Keratinocyte (primary cell): ENCODE measurements at regions not wholly inside any gene's neighbourhood (a gene's known extent, or its start where the extent isn't known, plus 50 kb on each side); places are given as distances from the start of the nearest gene placed in this dataset.

ENCODE experiments used
- DNase-seq: peaks from one replicate; pipeline ENCODE4 v3.0.0-alpha.2; 2011; ENCODE audit warnings: low read depth, missing footprints, low spot score
- FAIRE-seq: peaks from 2 replicates; lab custom pipeline; 2011; peaks lifted over from hg19 to GRCh38; lab: Jason Lieb, UNC
- H2AFZ ChIP-seq: 2 replicates; pipeline ENCODE4 v1.6.0; 2012; ENCODE audit warnings: low read length, control low read depth, inconsistent platforms; ENCODE audit not compliant: control insufficient read depth
- H3K27ac ChIP-seq: 2 replicates; pipeline ENCODE4 v1.5.1; 2011; ENCODE audit warnings: low read length; ENCODE audit not compliant: control insufficient read depth, insufficient read depth
- H3K27me3 ChIP-seq: 3 replicates; pipeline ENCODE4 v1.6.0; 2011; ENCODE audit warnings: low read length; ENCODE audit not compliant: control insufficient read depth, insufficient read depth; ENCODE audit errors: extremely low read depth
- H3K36me3 ChIP-seq, 2 experiments: 2 replicates in 1 of 2; 3 replicates in 1 of 2; pipeline ENCODE4 v1.5.1; 2011; ENCODE audit warnings: low read length in 2 of 2, mild to moderate bottlenecking in 1 of 2; ENCODE audit not compliant: control insufficient read depth in 2 of 2, insufficient read depth in 2 of 2; ENCODE audit errors: extremely low read depth in 1 of 2
- H3K4me1 ChIP-seq: 3 replicates; pipeline ENCODE4 v1.5.1; 2011; ENCODE audit warnings: low read length; ENCODE audit not compliant: control insufficient read depth, insufficient read depth; ENCODE audit errors: extremely low read depth
- H3K4me2 ChIP-seq: 3 replicates; pipeline ENCODE4 v1.6.0; 2011; ENCODE audit warnings: low read depth, low read length; ENCODE audit not compliant: control insufficient read depth, insufficient read depth; ENCODE audit errors: extremely low read depth
- H3K4me3 ChIP-seq, 3 experiments: fragments of 200-600 bp in 1 of 3; sonication (generic) in 1 of 3; 2 replicates in 2 of 3; 3 replicates in 1 of 3; pipeline ENCODE4 v1.5.1; 2011 to 2016; ENCODE audit warnings: low read length in 3 of 3, mild to moderate bottlenecking in 3 of 3, control low read depth in 2 of 3, inconsistent platforms in 1 of 3, low read depth in 1 of 3, mixed read lengths in 1 of 3, mixed run types in 1 of 3, moderate library complexity in 1 of 3; ENCODE audit not compliant: control insufficient read depth in 2 of 3, insufficient read depth in 2 of 3; ENCODE audit errors: extremely low read depth in 1 of 3
- H3K79me2 ChIP-seq: 2 replicates; pipeline ENCODE4 v1.6.0; 2012; ENCODE audit warnings: low read length; ENCODE audit not compliant: control insufficient read depth, insufficient read depth
- H3K9ac ChIP-seq: 3 replicates; pipeline ENCODE4 v1.6.0; 2011; ENCODE audit warnings: low read length; ENCODE audit not compliant: control insufficient read depth, insufficient read depth; ENCODE audit errors: extremely low read depth
- H3K9me1 ChIP-seq: 3 replicates; pipeline ENCODE4 v1.6.0; 2011; ENCODE audit warnings: low read length; ENCODE audit not compliant: control insufficient read depth, insufficient read depth; ENCODE audit errors: extremely low read depth
- H3K9me3 ChIP-seq: 2 replicates; pipeline ENCODE4 v1.5.1; 2012; ENCODE audit warnings: low read depth, low read length; ENCODE audit not compliant: control insufficient read depth
- H4K20me1 ChIP-seq: 3 replicates; pipeline ENCODE4 v1.6.0; 2011; ENCODE audit warnings: low read length; ENCODE audit not compliant: control insufficient read depth, insufficient read depth; ENCODE audit errors: extremely low read depth
- CTCF ChIP-seq, 3 experiments: IDR thresholded peaks in 1 of 3; conservative IDR thresholded peaks in 1 of 3; optimal IDR thresholded peaks in 1 of 3; 2 replicates in 2 of 3; 3 replicates in 1 of 3; pipeline versions ENCODE3 to v1.5.1; 2011; ENCODE audit warnings: low read length in 3 of 3, mild to moderate bottlenecking in 3 of 3, moderate library complexity in 2 of 3, control low read depth in 1 of 3, inconsistent platforms in 1 of 3; ENCODE audit not compliant: insufficient read depth in 2 of 3; ENCODE audit errors: extremely low read depth in 1 of 3
- EZH2 ChIP-seq: IDR thresholded peaks from one replicate; pipeline ENCODE4 v1.6.1; 2012; ENCODE audit warnings: inconsistent platforms, mild to moderate bottlenecking, low read length, moderate library complexity
- dilution Hi-C: fragments of 300-500 bp; cut with MboI; formaldehyde crosslinking; loops from one replicate; pipeline ENCODE4 v1.7.0; 2020; ENCODE audit warnings: low sequenced_read_pairs; ENCODE audit not compliant: extremely low pct_ligation_motif_present

- TF ChIP-seq CTCF (optimal IDR thresholded peaks at IDR 0.05 in 1 of 3, IDR thresholded peaks at IDR 0.05 in 1 of 3, conservative IDR thresholded peaks at IDR 0.05 in 1 of 3; ENCODE audit: extremely low read depth in 1 of 3, insufficient read depth in 2 of 3, low read length in 3 of 3), result no peak
- no peak for TF ChIP-seq EZH2
- Histone ChIP-seq H3K4me3 (no peak overlapping the region), H3K79me2 (no peaks in the 10 kb centered on the region), H3K4me1 (no peaks in the 10 kb centered on the region), H2AFZ (no peak overlapping the region), H3K4me2 (no peak overlapping the region), H3K27me3 (no peaks in the 10 kb centered on the region), H4K20me1 (no peaks in the 10 kb centered on the region), H3K27ac (no peak overlapping the region), H3K9me1 (no peaks in the 10 kb centered on the region), H3K36me3 (no peaks in the 10 kb centered on the region), H3K9ac (no peak overlapping the region), H3K9me3 (peaks cover 2% of the 10 kb centered on the region)
- dilution Hi-C loops, result no loop called here
- DNase-seq (no peak), FAIRE-seq (no peak)
Observed at GRCh38 chr5:30802961-30803705, 390.4 kb upstream of the CDH6 start.

- dilution Hi-C loops, result no loop called here
- no peaks in the 10 kb centered on the region for H4K20me1 ChIP-seq
- no peaks in the 10 kb centered on the region for H3K9me3 ChIP-seq
- H3K4me3 ChIP-seq, result no peak overlapping the region
- no peaks in the 10 kb centered on the region for H3K79me2 ChIP-seq
- H3K36me3 ChIP-seq, result no peaks in the 10 kb centered on the region
- H3K27me3 ChIP-seq, result no peaks in the 10 kb centered on the region
- H3K27ac ChIP-seq, result no peak overlapping the region
- H3K9ac ChIP-seq, result no peak overlapping the region
- no peak overlapping the region for H2AFZ ChIP-seq
- no peak for DNase-seq
- no peak for TF ChIP-seq CTCF (optimal IDR thresholded peaks at IDR 0.05 in 1 of 3, IDR thresholded peaks at IDR 0.05 in 1 of 3, conservative IDR thresholded peaks at IDR 0.05 in 1 of 3; ENCODE audit: extremely low read depth in 1 of 3, insufficient read depth in 2 of 3, low read length in 3 of 3)
- no peak for FAIRE-seq
- no peaks in the 10 kb centered on the region for H3K4me1 ChIP-seq
- no peaks in the 10 kb centered on the region for H3K9me1 ChIP-seq
- no peak overlapping the region for H3K4me2 ChIP-seq
Observed at GRCh38 chr5:30781643-30782042, 411.8 kb upstream of the CDH6 start.
